HCT116 (cell line): ENCODE measurements at regions not wholly inside any gene's neighbourhood (a gene's known extent, or its start where the extent isn't known, plus 50 kb on each side); places are given as distances from the start of the nearest gene placed in this dataset.

Experiments used
- ATAC-seq: fragments of 200-7000 bp; cut with Tn5 transposase; 2 replicates; pipeline ENCODE4 v1.9.1; 2020; ENCODE audit warnings: mild to moderate bottlenecking, moderate library complexity
- BruUV-seq: library from RNA; stranded (reverse); fragments of 400-500 nt; replicated peaks from 2 replicates; lab custom pipeline; 2021; lab: Mats Ljungman, UMichigan
- CTCF ChIA-PET: fragments of 300-600 bp; sonication (Branson Sonifier 250); formaldehyde crosslinking; loops from one replicate; lab custom pipeline; 2021; ENCODE audit warnings: antibody characterized with exemption; lab: Charles Lee
- POLR2A ChIA-PET: fragments of 300-600, 350-600 bp; sonication (Branson Sonifier 250); formaldehyde crosslinking; loops from one replicate; lab custom pipeline; 2021; ENCODE audit warnings: antibody characterized with exemption; lab: Charles Lee
- RAD21 ChIA-PET, 2 experiments: fragments of 300-600 bp; sonication (Branson Sonifier 250); formaldehyde crosslinking; loops; one replicate each; lab custom pipeline; 2023; ENCODE audit warnings: low total read pairs in 2 of 2; ENCODE audit not compliant: uncharacterized antibody in 2 of 2, unreplicated experiment in 2 of 2, low non-redundant PET in 1 of 2; lab: Charles Lee
- DNase-seq: peaks from one replicate; pipeline ENCODE4 v3.0.0-alpha.2; 2010; ENCODE audit warnings: low read depth, low spot score
- H2AFZ ChIP-seq: fragments of 200-600 bp; shearing (Covaris generic), sonication (generic); 2 replicates; pipeline ENCODE4 v1.6.1; 2017; ENCODE audit warnings: low read depth, mixed run types, mixed read lengths, antibody characterized with exemption, low read length; ENCODE audit not compliant: poor library complexity, severe bottlenecking
- H3K27ac ChIP-seq: 2 replicates; pipeline ENCODE4 v1.5.1; 2012; ENCODE audit warnings: low read depth, low read length
- H3K27me3 ChIP-seq: fragments of 200-600 bp; sonication (generic); 2 replicates; pipeline ENCODE4 v1.6.1; 2016; ENCODE audit warnings: mixed run types, low read length, mixed read lengths; ENCODE audit not compliant: insufficient read depth
- H3K36me3 ChIP-seq, 2 experiments: fragments of 200-500 bp in 1 of 2; fragments of 200-600 bp in 1 of 2; sonication (Bioruptor generic) in 1 of 2; sonication (generic) in 1 of 2; 2 replicates each; pipeline versions ENCODE4 v1.5.1 to v1.6.1; 2014 to 2016; ENCODE audit warnings: low read length in 2 of 2, inconsistent platforms in 1 of 2, mixed read lengths in 1 of 2, mixed run types in 1 of 2; ENCODE audit not compliant: insufficient read depth in 2 of 2, control insufficient read depth in 1 of 2
- H3K4me1 ChIP-seq, 2 experiments: fragments of 200-600 bp in 1 of 2; sonication (generic) in 1 of 2; 2 replicates each; pipeline versions ENCODE4 v1.5.1 to v1.6.1; 2012 to 2017; ENCODE audit warnings: low read length in 2 of 2, inconsistent platforms in 1 of 2, mild to moderate bottlenecking in 1 of 2, mixed read lengths in 1 of 2, mixed run types in 1 of 2, moderate library complexity in 1 of 2; ENCODE audit not compliant: insufficient read depth in 2 of 2, control insufficient read depth in 1 of 2
- H3K4me2 ChIP-seq: fragments of 200-600 bp; sonication (generic); 2 replicates; pipeline ENCODE4 v1.6.1; 2017; ENCODE audit warnings: mixed run types, low read length, mixed read lengths
- H3K4me3 ChIP-seq, 2 experiments: fragments of 200-600 bp in 1 of 2; sonication (generic) in 1 of 2; replicated peaks in 1 of 2; 2 replicates each; pipeline ENCODE4 v1.5.1; 2011 to 2016; ENCODE audit warnings: low read length in 2 of 2, control low read depth in 1 of 2, low read depth in 1 of 2, mild to moderate bottlenecking in 1 of 2, mixed read lengths in 1 of 2, mixed run types in 1 of 2
- H3K79me2 ChIP-seq: fragments of 200-600 bp; sonication (generic); 2 replicates; pipeline ENCODE4 v1.6.1; 2017; ENCODE audit warnings: mild to moderate bottlenecking, mixed run types, low read length, moderate library complexity, mixed read lengths; ENCODE audit not compliant: insufficient read depth
- H3K9ac ChIP-seq: fragments of 200-600 bp; sonication (generic); 2 replicates; pipeline ENCODE4 v1.6.1; 2016; ENCODE audit warnings: low read length, mixed read lengths
- H3K9me2 ChIP-seq: fragments of 200-600 bp; sonication (generic), shearing (Covaris generic); 2 replicates; pipeline ENCODE4 v1.6.1; 2017; ENCODE audit warnings: mixed run types, mild to moderate bottlenecking, moderate library complexity; ENCODE audit not compliant: insufficient read depth
- H3K9me3 ChIP-seq, 2 experiments: fragments of 200-500 bp in 1 of 2; fragments of 200-600 bp in 1 of 2; sonication (Bioruptor generic) in 1 of 2; sonication (generic) in 1 of 2; 2 replicates each; pipeline ENCODE4 v1.6.1; 2014 to 2017; ENCODE audit warnings: low read length in 2 of 2, mixed read lengths in 2 of 2, inconsistent platforms in 1 of 2, low read depth in 1 of 2, mild to moderate bottlenecking in 1 of 2, mixed run types in 1 of 2, moderate library complexity in 1 of 2; ENCODE audit not compliant: control insufficient read depth in 1 of 2, insufficient read depth in 1 of 2
- H4K20me1 ChIP-seq: fragments of 200-600 bp; sonication (generic), shearing (Covaris generic); 2 replicates; pipeline ENCODE4 v1.6.1; 2017; ENCODE audit warnings: mixed run types, mild to moderate bottlenecking, moderate library complexity; ENCODE audit not compliant: insufficient read depth
- CEBPB ChIP-seq: IDR thresholded peaks from 2 replicates; pipeline ENCODE4 v1.6.1; 2012; ENCODE audit warnings: low read depth
- EGR1 ChIP-seq: IDR thresholded peaks from 2 replicates; pipeline ENCODE4 v1.6.1; 2012; ENCODE audit warnings: low read depth
- FOSL1 ChIP-seq: IDR thresholded peaks from 2 replicates; pipeline ENCODE4 v1.6.1; 2012; ENCODE audit warnings: low read depth
- JUND ChIP-seq: IDR thresholded peaks from 2 replicates; pipeline ENCODE4 v1.6.1; 2012
- POLR2A ChIP-seq: IDR thresholded peaks from 2 replicates; pipeline ENCODE4 v1.7.0; 2011; ENCODE audit warnings: borderline replicate concordance; ENCODE audit not compliant: insufficient read depth, insufficient read length; ENCODE audit errors: extremely low read depth
- POLR2AphosphoS5 ChIP-seq: IDR thresholded peaks from 2 replicates; pipeline ENCODE4 v1.6.1; 2011; ENCODE audit warnings: mild to moderate bottlenecking, low read depth, low read length, moderate library complexity
- RAD21 ChIP-seq: IDR thresholded peaks from 2 replicates; pipeline ENCODE4 v1.6.1; 2012; ENCODE audit warnings: low read depth, mild to moderate bottlenecking
- SIN3A ChIP-seq: IDR thresholded peaks from 2 replicates; pipeline ENCODE4 v1.6.1; 2012; ENCODE audit warnings: low read depth
- SP1 ChIP-seq: IDR thresholded peaks from 2 replicates; pipeline ENCODE4 v1.6.1; 2012; ENCODE audit warnings: low read depth
- SRF ChIP-seq: IDR thresholded peaks from 2 replicates; pipeline ENCODE4 v1.6.1; 2012; ENCODE audit warnings: low read depth
- intact Hi-C: fragments of 100-400 bp; cut with micrococcal nuclease; formaldehyde crosslinking; loops from 2 replicates; pipeline ENCODE4 v1.10.0; 2022
- TF ChIP-seq, protein P1 (sequence below): IDR thresholded peaks from 2 replicates; pipeline ENCODE4 v1.6.1; 2012
- TF ChIP-seq, protein P2 (sequence below): IDR thresholded peaks from 2 replicates; pipeline ENCODE4 v1.6.1; 2012
- TF ChIP-seq, protein P3 (sequence below), 3 experiments: fragments of 200-600 bp in 1 of 3; sonication (generic) in 1 of 3; IDR thresholded peaks in 2 of 3; conservative IDR thresholded peaks in 1 of 3; 2 replicates each; pipeline ENCODE4 v1.5.1; 2012 to 2017; ENCODE audit warnings: low read depth in 2 of 3, low read length in 2 of 3, antibody characterized with exemption in 1 of 3, borderline replicate concordance in 1 of 3, control low read depth in 1 of 3, mild to moderate bottlenecking in 1 of 3, mixed read lengths in 1 of 3, mixed run types in 1 of 3, moderate library complexity in 1 of 3; ENCODE audit not compliant: insufficient read depth in 1 of 3

DNA sequence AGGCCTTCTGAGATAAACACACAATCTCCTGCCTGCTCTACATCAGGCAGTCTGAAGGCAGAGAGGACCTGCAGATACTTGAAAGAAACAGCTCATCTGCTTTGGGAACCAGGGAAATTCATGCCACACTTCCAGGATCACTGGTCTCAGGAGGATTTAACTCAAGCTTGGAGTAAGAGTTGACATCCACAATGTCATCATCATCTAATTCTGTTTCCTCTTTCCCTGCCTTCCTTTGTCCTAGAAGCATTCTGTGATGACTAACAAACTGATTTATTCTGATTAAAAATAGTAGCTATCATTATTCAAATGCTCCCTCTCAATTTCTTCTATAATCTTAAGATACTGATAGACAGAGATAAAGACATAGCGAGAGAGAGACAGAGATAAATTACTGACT, 766.8 kb downstream of the BCL11A start:
- Histone ChIP-seq H3K9me3 (no peaks in the 10 kb centered on the region), H4K20me1 (no peaks in the 10 kb centered on the region), H3K9me2 (no peaks in the 10 kb centered on the region), H2AFZ (no peak overlapping the region), H3K79me2 (no peaks in the 10 kb centered on the region), H3K36me3 (no peaks in the 10 kb centered on the region), H3K27me3 (no peaks in the 10 kb centered on the region), H3K4me1 (no peaks in the 10 kb centered on the region), H3K4me3 (no peak overlapping the region), H3K4me2 (no peak overlapping the region), H3K9ac (no peak overlapping the region), H3K27ac (no peak overlapping the region)
- intact Hi-C loops = no loop called here
- ChIA-PET CTCF (no interaction called here), RAD21 (no interaction called here), POLR2A (no interaction called here)
- TF ChIP-seq JUND (no peak), POLR2A (no peak), FOSL1 (no peak), RAD21 (no peak), POLR2AphosphoS5 (no peak), SIN3A (no peak), SP1 (no peak)
- TF ChIP-seq, protein P1, sequence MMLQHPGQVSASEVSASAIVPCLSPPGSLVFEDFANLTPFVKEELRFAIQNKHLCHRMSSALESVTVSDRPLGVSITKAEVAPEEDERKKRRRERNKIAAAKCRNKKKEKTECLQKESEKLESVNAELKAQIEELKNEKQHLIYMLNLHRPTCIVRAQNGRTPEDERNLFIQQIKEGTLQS = no peak
- TF ChIP-seq, protein P2, sequence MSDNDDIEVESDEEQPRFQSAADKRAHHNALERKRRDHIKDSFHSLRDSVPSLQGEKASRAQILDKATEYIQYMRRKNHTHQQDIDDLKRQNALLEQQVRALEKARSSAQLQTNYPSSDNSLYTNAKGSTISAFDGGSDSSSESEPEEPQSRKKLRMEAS = no peak
- TF ChIP-seq, protein P3, sequence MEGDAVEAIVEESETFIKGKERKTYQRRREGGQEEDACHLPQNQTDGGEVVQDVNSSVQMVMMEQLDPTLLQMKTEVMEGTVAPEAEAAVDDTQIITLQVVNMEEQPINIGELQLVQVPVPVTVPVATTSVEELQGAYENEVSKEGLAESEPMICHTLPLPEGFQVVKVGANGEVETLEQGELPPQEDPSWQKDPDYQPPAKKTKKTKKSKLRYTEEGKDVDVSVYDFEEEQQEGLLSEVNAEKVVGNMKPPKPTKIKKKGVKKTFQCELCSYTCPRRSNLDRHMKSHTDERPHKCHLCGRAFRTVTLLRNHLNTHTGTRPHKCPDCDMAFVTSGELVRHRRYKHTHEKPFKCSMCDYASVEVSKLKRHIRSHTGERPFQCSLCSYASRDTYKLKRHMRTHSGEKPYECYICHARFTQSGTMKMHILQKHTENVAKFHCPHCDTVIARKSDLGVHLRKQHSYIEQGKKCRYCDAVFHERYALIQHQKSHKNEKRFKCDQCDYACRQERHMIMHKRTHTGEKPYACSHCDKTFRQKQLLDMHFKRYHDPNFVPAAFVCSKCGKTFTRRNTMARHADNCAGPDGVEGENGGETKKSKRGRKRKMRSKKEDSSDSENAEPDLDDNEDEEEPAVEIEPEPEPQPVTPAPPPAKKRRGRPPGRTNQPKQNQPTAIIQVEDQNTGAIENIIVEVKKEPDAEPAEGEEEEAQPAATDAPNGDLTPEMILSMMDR (IDR thresholded peaks at IDR 0.05 in 2 of 3, conservative IDR thresholded peaks at IDR 0.05 in 1 of 3; ENCODE audit: borderline replicate concordance in 1 of 3, insufficient read depth in 1 of 3, low read depth in 2 of 3, low read length in 2 of 3) = no peak
- BruUV-seq = no TSS peak
- DNase-seq (no peak), ATAC-seq (no peak)

DNA sequence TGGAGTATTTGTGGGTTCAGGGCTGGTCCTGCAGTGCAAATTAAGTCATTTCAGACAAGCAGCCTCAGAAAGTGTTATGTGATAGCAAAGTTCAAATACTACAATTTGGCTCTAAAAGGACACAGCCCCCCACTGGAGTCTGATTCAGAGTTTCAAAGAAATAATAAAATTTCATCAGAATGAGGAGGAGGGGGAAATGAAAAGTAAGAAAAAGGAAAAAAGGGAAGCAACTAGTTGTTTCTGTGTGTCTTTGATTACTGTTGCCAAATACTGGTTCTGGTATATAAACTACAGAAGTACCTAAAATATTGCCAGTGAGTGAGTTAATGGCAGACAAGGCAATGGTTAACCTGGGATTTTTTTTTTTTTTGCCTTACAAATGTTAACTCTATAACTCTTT, 773.9 kb downstream of the BCL11A start:
- H3K9me3 ChIP-seq = no peaks in the 10 kb centered on the region
- TF ChIP-seq CEBPB (no peak), SRF (no peak), EGR1 (no peak)
- H3K27me3 ChIP-seq = no peaks in the 10 kb centered on the region
- RAD21 ChIA-PET = no interaction called here
- no peaks in the 10 kb centered on the region for H3K4me1 ChIP-seq
- no TSS peak for BruUV-seq
- ATAC-seq (no peak), DNase-seq (no peak)
- no peak overlapping the region for H3K27ac ChIP-seq
- intact Hi-C loops = no loop called here
- H3K36me3 ChIP-seq = no peaks in the 10 kb centered on the region
- POLR2A ChIA-PET = no interaction called here
- no peaks in the 10 kb centered on the region for H3K79me2 ChIP-seq
- no peak overlapping the region for H3K9ac ChIP-seq
- H3K9me2 ChIP-seq = no peaks in the 10 kb centered on the region
- no peaks in the 10 kb centered on the region for H4K20me1 ChIP-seq
- H2AFZ ChIP-seq = no peak overlapping the region
- no peak overlapping the region for H3K4me3 ChIP-seq
- H3K4me2 ChIP-seq = no peak overlapping the region
- CTCF ChIA-PET = no interaction called here
